Common myeloid progenitor, CD34-positive (primary cell): ENCODE measurements at regions not wholly inside any gene's neighbourhood (a gene's known extent, or its start where the extent isn't known, plus 50 kb on each side); places are given as distances from the start of the nearest gene placed in this dataset.

ENCODE experiments used
- CTCF ChIA-PET: fragments of 350-600 bp; sonication (Branson Sonifier 250); formaldehyde crosslinking; loops from one replicate; lab custom pipeline; 2021; ENCODE audit warnings: antibody characterized with exemption; lab: Charles Lee
- POLR2A ChIA-PET: fragments of 350-600 bp; sonication (Branson Sonifier 250); formaldehyde crosslinking; loops from one replicate; lab custom pipeline; 2021; ENCODE audit warnings: antibody characterized with exemption; lab: Charles Lee
- DNase-seq, 3 donors: peaks; one replicate each; pipeline versions ENCODE4 v3.0.0 to v3.0.0-alpha.2; 2013
- H3K27ac ChIP-seq, 2 experiments: 1 replicate in 1 of 2; 2 replicates in 1 of 2; pipeline ENCODE4 v1.7.0; 2013; ENCODE audit warnings: inconsistent platforms in 2 of 2, low read length in 2 of 2, mild to moderate bottlenecking in 2 of 2, low read depth in 1 of 2, moderate library complexity in 1 of 2; ENCODE audit not compliant: severe bottlenecking in 2 of 2, insufficient read depth in 1 of 2, poor library complexity in 1 of 2
- H3K27me3 ChIP-seq, 5 experiments: replicated peaks in 2 of 5; 1 replicate in 3 of 5; 2 replicates in 2 of 5; pipeline versions ENCODE4 v1.6.1 to v1.7.0; 2013; ENCODE audit warnings: low read length in 4 of 5, mild to moderate bottlenecking in 2 of 5, moderate library complexity in 2 of 5, inconsistent platforms in 1 of 5; ENCODE audit not compliant: insufficient read depth in 5 of 5, control insufficient read depth in 4 of 5
- H3K36me3 ChIP-seq, 4 experiments: 1 replicate in 2 of 4; 2 replicates in 2 of 4; pipeline versions ENCODE4 v1.6.1 to v1.7.0; 2013; ENCODE audit warnings: low read length in 3 of 4, control low read depth in 1 of 4, mild to moderate bottlenecking in 1 of 4; ENCODE audit not compliant: control insufficient read depth in 4 of 4, insufficient read depth in 4 of 4
- H3K4me1 ChIP-seq, 4 experiments: 1 replicate in 3 of 4; 2 replicates in 1 of 4; pipeline versions ENCODE4 v1.6.1 to v1.7.1; 2013; ENCODE audit warnings: low read length in 3 of 4, mild to moderate bottlenecking in 3 of 4, control low read depth in 1 of 4, inconsistent platforms in 1 of 4, moderate library complexity in 1 of 4; ENCODE audit not compliant: control insufficient read depth in 4 of 4, insufficient read depth in 4 of 4; ENCODE audit errors: control extremely low read depth in 1 of 4
- H3K4me3 ChIP-seq, 7 experiments: 1 replicate in 4 of 7; 2 replicates in 3 of 7; pipeline versions ENCODE4 v1.5.1 to v1.7.0; 2013; ENCODE audit warnings: mild to moderate bottlenecking in 7 of 7, low read length in 6 of 7, moderate library complexity in 6 of 7, inconsistent platforms in 2 of 7, low read depth in 2 of 7, control low read depth in 1 of 7; ENCODE audit not compliant: insufficient read depth in 4 of 7, control insufficient read depth in 1 of 7; ENCODE audit errors: extremely low read depth in 1 of 7
- H3K9me3 ChIP-seq, 5 experiments: 1 replicate in 4 of 5; 2 replicates in 1 of 5; pipeline versions ENCODE4 v1.6.1 to v1.7.1; 2013; ENCODE audit warnings: low read length in 4 of 5, mild to moderate bottlenecking in 2 of 5, inconsistent platforms in 1 of 5, low read depth in 1 of 5, moderate library complexity in 1 of 5; ENCODE audit not compliant: control insufficient read depth in 4 of 5, insufficient read depth in 2 of 5; ENCODE audit errors: control extremely low read depth in 1 of 5
- WGBS: methylation state at CpG from one replicate; pipeline ENCODE4 v1.1.5; 2013; ENCODE audit not compliant: insufficient coverage; 5-methylcytosine and 5-hydroxymethylcytosine counted together

DNA sequence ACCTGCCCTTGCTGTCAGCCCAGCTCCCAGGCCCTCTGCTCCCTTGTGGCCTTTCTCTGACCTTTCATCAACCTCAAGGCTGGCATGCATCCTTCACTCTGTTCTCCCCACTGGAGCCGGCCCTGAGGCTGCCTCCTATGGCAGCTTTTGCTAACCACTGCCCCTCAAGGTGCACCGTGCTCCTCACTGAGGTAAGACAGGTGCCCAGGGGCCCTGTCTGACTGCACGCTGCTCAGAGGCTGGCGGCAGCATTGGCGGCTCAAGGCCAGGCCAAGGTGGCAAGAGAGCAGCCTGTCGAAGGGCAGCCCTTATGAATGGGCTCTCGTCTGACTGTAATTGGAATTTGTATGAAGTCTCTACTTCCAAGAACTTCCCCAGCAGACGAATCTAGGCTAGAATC, 172.6 kb downstream of the ZNF248 start:
- DNase-seq, result no peak
- Histone ChIP-seq H3K4me1 (no peaks in the 10 kb centered on the region), H3K27me3 (no peaks in the 10 kb centered on the region), H3K9me3 (peaks cover 0 to 52% (median 21%) of the 10 kb centered on the region in 5 experiments), H3K27ac (no peak overlapping the region), H3K4me3 (no peak overlapping the region), H3K36me3 (no peaks in the 10 kb centered on the region)
- CTCF ChIA-PET, result no interaction called here
- 65% methylated on average over 6 of the region's 8 CpGs for WGBS
- POLR2A ChIA-PET, result no interaction called here

DNA sequence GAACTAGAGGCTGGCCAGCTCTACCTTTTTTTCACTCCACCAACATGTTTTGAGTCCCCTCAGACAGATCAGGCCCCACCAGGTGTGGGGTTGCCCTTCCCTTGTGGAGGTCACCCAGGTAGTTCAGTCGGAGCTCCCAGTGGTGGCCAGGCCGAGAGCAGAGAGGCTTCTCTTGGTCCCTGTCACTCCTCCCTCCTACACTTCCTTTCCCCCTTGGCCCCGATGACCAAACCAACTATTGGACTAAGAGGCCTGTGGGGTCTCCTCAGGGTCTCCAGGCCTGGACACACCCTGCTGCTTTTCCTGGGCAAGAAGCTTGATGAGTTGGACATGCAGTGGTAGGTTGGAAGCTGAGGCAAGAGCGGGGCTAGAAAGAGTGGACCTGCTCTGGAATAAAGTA, 174.8 kb downstream of the ZNF248 start:
- H3K9me3 ChIP-seq, result peaks cover 0 to 56% (median 26%) of the 10 kb centered on the region in 5 experiments

GRCh38 chr10:37681617-37681999, 175.8 kb downstream of the ZNF248 start:
- H3K27me3 ChIP-seq, result no peaks in the 10 kb centered on the region
- H3K4me3 ChIP-seq, result no peak overlapping the region
- no peak for DNase-seq
- no peaks in the 10 kb centered on the region for H3K4me1 ChIP-seq
- no peak overlapping the region for H3K27ac ChIP-seq
- H3K36me3 ChIP-seq, result no peaks in the 10 kb centered on the region
- ChIA-PET CTCF (no interaction called here), POLR2A (no interaction called here)
- WGBS, result 95% methylated on average over 11 of the region's 12 CpGs
- peaks cover 0 to 46% (median 24%) of the 10 kb centered on the region in 5 experiments for H3K9me3 ChIP-seq

More for the DNA sequence above, 174.8 kb downstream of the ZNF248 start:
- Histone ChIP-seq H3K4me3 (no peak overlapping the region), H3K36me3 (no peaks in the 10 kb centered on the region), H3K27ac (no peak overlapping the region), H3K27me3 (no peaks in the 10 kb centered on the region), H3K4me1 (no peaks in the 10 kb centered on the region)
- WGBS, result 100% methylated on average over 3 of the region's 4 CpGs
- ChIA-PET CTCF (no interaction called here), POLR2A (no interaction called here)
- DNase-seq, result no peak

GRCh38 chr10:37680716-37681616, 176.4 kb downstream of the ZNF248 start:
- CTCF ChIA-PET, result no interaction called here
- WGBS, result 82% methylated on average over 46 of the region's 52 CpGs
- Histone ChIP-seq H3K4me1 (no peaks in the 10 kb centered on the region), H3K9me3 (peaks cover 0 to 40% (median 24%) of the 10 kb centered on the region in 5 experiments), H3K27ac (no peak overlapping the region), H3K4me3 (no peak overlapping the region), H3K27me3 (no peaks in the 10 kb centered on the region), H3K36me3 (no peaks in the 10 kb centered on the region)
- POLR2A ChIA-PET, result no interaction called here
- DNase-seq, result no peak

- Histone ChIP-seq H3K36me3 (no peaks in the 10 kb centered on the region), H3K4me3 (no peak overlapping the region), H3K27ac (no peak overlapping the region), H3K27me3 (no peaks in the 10 kb centered on the region), H3K4me1 (no peaks in the 10 kb centered on the region), H3K9me3 (peaks cover 0 to 36% (median 24%) of the 10 kb centered on the region in 5 experiments)
- WGBS, result 90% methylated on average over 28 of the region's 30 CpGs
- ChIA-PET POLR2A (no interaction called here), CTCF (no interaction called here)
- no peak for DNase-seq
Measured at GRCh38 chr10:37680243-37680683, 177.1 kb downstream of the ZNF248 start.

DNA sequence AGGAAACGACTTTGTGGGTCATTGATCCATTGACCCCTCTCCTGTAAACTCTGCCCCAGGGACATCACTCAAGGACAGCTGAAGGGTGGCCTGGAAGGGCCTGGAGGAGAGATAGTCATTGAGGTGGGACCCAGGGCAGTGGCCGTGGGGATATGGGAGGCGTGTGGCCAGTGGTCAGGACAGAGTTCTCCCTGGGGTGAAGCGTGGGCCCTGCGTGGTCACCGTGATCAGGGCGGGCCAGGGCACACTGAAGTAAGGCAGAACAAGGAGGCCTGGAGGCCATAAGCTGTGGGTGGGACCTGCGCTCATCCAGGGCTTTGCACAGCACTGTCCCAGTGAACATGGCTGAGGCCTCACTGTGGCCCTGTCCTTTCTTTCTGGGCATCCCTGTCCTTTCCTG, 177.9 kb downstream of the ZNF248 start:
- WGBS, result 98% methylated on average over 7 of the region's 8 CpGs
- ChIA-PET POLR2A (no interaction called here), CTCF (no interaction called here)
- H3K4me1 ChIP-seq, result no peaks in the 10 kb centered on the region
- DNase-seq, result no peak
- no peaks in the 10 kb centered on the region for H3K36me3 ChIP-seq
- H3K27ac ChIP-seq, result no peak overlapping the region
- H3K4me3 ChIP-seq, result no peak overlapping the region
- H3K27me3 ChIP-seq, result no peaks in the 10 kb centered on the region
- peaks cover 0 to 31% (median 24%) of the 10 kb centered on the region in 5 experiments for H3K9me3 ChIP-seq

GRCh38 chr10:37675449-37675848, 182.0 kb downstream of the ZNF248 start:
- 90% methylated on average over 3 of the region's 4 CpGs for whole genome bisulfite sequencing
- ChIA-PET CTCF (no interaction called here), POLR2A (no interaction called here)
- H3K4me3 ChIP-seq, result no peak overlapping the region
- DNase-seq, result no peak
- no peak overlapping the region for H3K27ac ChIP-seq
- no peaks in the 10 kb centered on the region for H3K27me3 ChIP-seq
- peaks cover 0 to 17% (median 10%) of the 10 kb centered on the region in 5 experiments for H3K9me3 ChIP-seq
- H3K4me1 ChIP-seq, result no peaks in the 10 kb centered on the region
- no peaks in the 10 kb centered on the region for H3K36me3 ChIP-seq
